ENCODE measurements at regions not wholly inside any gene's neighbourhood (a gene's known extent, or its start where the extent isn't known, plus 50 kb on each side); places are given as distances from the start of the nearest gene placed in this dataset.

DNA sequence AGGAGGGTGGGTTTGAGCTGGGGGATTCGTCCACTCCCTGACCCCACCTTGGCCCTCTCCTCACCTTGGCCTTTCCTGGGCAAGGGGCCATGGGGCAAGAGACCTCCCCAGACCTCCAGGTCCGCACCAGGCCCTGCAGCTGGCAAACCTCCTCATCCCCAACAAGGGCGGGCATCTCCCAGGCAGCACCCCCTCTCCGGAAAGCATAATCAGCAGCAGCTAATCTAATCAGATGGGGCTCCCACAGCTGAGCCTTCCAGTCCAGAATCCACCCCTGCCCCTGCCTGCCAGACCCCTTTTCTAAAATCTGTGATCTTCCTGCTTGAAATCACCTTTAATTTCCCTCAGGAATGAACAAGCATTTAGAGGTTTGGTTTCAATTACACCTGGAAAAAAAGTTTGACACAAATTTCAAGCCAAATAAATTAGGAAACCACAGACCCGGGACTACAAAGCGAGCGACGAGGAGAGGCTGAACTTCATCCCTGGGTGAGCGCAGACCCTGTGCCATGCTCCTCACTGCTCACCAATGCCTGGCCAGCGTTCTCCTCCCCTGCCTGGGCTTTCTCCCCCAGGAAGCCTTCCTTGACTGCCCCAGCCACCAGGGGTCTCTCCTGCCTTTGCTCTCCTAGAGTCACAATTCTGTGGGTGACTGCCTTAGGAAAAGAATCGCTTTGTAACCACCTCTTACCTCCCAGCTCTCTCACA, 143.0 kb upstream of the MYCN start:
- TF ChIP-seq, protein P1, sequence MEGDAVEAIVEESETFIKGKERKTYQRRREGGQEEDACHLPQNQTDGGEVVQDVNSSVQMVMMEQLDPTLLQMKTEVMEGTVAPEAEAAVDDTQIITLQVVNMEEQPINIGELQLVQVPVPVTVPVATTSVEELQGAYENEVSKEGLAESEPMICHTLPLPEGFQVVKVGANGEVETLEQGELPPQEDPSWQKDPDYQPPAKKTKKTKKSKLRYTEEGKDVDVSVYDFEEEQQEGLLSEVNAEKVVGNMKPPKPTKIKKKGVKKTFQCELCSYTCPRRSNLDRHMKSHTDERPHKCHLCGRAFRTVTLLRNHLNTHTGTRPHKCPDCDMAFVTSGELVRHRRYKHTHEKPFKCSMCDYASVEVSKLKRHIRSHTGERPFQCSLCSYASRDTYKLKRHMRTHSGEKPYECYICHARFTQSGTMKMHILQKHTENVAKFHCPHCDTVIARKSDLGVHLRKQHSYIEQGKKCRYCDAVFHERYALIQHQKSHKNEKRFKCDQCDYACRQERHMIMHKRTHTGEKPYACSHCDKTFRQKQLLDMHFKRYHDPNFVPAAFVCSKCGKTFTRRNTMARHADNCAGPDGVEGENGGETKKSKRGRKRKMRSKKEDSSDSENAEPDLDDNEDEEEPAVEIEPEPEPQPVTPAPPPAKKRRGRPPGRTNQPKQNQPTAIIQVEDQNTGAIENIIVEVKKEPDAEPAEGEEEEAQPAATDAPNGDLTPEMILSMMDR (IDR thresholded peaks at IDR 0.05), result no peak
- no peak for TF ChIP-seq POLR2A (IDR thresholded peaks at IDR 0.05)

Data from thyroid gland (tissue), 4 donors.